ENCODE measurements at regions not wholly inside any gene's neighbourhood (a gene's known extent, or its start where the extent isn't known, plus 50 kb on each side); places are given as distances from the start of the nearest gene placed in this dataset.

DNA sequence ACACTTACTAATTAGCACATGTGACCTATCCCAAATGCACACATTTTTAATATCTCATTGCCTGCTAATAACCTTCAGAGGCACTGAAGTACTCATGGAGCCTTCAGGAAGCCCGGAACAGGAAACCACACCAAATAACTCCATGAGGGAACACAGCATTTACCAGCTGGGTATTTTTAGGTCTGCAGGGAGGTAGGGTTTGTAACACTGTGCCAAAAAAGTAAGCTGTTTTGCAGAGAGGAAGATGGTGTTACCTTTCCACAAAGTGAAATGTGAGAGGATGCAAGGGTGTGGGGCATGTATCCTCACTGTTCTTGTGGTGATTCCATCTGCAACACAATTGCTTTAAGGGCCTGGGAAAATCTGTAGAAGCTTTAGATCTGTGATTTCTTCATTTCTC, 64.4 kb downstream of the NUDT12 start:
- TF ChIP-seq EZH2 (IDR thresholded peaks at IDR 0.05; ENCODE audit: borderline replicate concordance, low read length) (no peak), CTCF (IDR thresholded peaks at IDR 0.05; ENCODE audit: low read length) (no peak)

All from OCI-LY1 (cell line).